GM19328 (cell line): ENCODE measurements at regions not wholly inside any gene's neighbourhood (a gene's known extent, or its start where the extent isn't known, plus 50 kb on each side); places are given as distances from the start of the nearest gene placed in this dataset.
"Not testable (repeated sequence)": the region's sequence is repeated elsewhere in the genome, so short reads cannot be mapped to it uniquely, and the experiment has no call there.

ENCODE experiments used
- ATAC-seq: cut with Tn5 transposase; IDR thresholded peaks from one replicate; pipeline ENCODE4 v1.9.1; 2021; ENCODE audit warnings: mild to moderate bottlenecking, moderate library complexity; ENCODE audit not compliant: unreplicated experiment

- no peak for ATAC-seq
Observed at GRCh38 chr6:137313928-137314855, 95.0 kb upstream of the IFNGR1 start.

- no peak for ATAC-seq
Observed at GRCh38 chr6:137313211-137313610, 94.0 kb upstream of the IFNGR1 start.

GRCh38 chr6:137311940-137312339 lies 92.8 kb upstream of the IFNGR1 start:
- ATAC-seq, result no peak

GRCh38 chr6:137309078-137309762 lies 90.0 kb upstream of the IFNGR1 start:
- ATAC-seq, result no peak

- no peak for ATAC-seq
Observed at GRCh38 chr6:137307163-137307854, 88.1 kb upstream of the IFNGR1 start.

GRCh38 chr6:137305691-137306090 lies 86.5 kb upstream of the IFNGR1 start:
- no peak for ATAC-seq

- ATAC-seq, result no peak
Observed at GRCh38 chr6:137304020-137304780, 85.0 kb upstream of the IFNGR1 start.

- ATAC-seq, result no peak
Observed at GRCh38 chr6:137303441-137303840, 84.3 kb upstream of the IFNGR1 start.

GRCh38 chr6:137299681-137300080 lies 80.5 kb upstream of the IFNGR1 start:
- ATAC-seq, result no peak

GRCh38 chr6:137297887-137298286 lies 78.7 kb upstream of the IFNGR1 start:
- no peak for ATAC-seq

- ATAC-seq, result not testable (repeated sequence)
Observed at GRCh38 chr6:137292326-137292725, 73.1 kb upstream of the IFNGR1 start.

- no peak for ATAC-seq
Observed at GRCh38 chr6:137291441-137291840, 72.3 kb upstream of the IFNGR1 start.

GRCh38 chr6:137290601-137291261 lies 71.5 kb upstream of the IFNGR1 start:
- no peak for ATAC-seq

GRCh38 chr6:137286916-137287315 lies 67.7 kb upstream of the IFNGR1 start:
- no peak for ATAC-seq

- no peak for ATAC-seq
Observed at GRCh38 chr6:137286368-137286767, 67.2 kb upstream of the IFNGR1 start.

- ATAC-seq, result no peak
Observed at GRCh38 chr6:137284811-137285110, 65.6 kb upstream of the IFNGR1 start.

GRCh38 chr6:137283940-137284810 lies 65.0 kb upstream of the IFNGR1 start:
- ATAC-seq, result peak; percentile 68

GRCh38 chr6:137283080-137283479 lies 63.9 kb upstream of the IFNGR1 start:
- ATAC-seq, result no peak

GRCh38 chr6:137282254-137282653 lies 63.1 kb upstream of the IFNGR1 start:
- ATAC-seq, result no peak
